Kidney (tissue), 13 donors: ENCODE measurements at regions not wholly inside any gene's neighbourhood (a gene's known extent, or its start where the extent isn't known, plus 50 kb on each side); places are given as distances from the start of the nearest gene placed in this dataset.

Experiments
- DNase-seq, 5 donors: peaks; one replicate each; pipeline ENCODE4 v3.0.0-alpha.2; 2013 to 2020
- FAIRE-seq: peaks from 2 replicates; lab custom pipeline; 2012; peaks lifted over from hg19 to GRCh38; lab: Jason Lieb, UNC
- H3K27ac ChIP-seq, 2 donors: one replicate each; pipeline ENCODE4 v1.7.0; 2013; ENCODE audit warnings: low read depth in 2 of 2, low read length in 2 of 2, inconsistent platforms in 1 of 2
- H3K27me3 ChIP-seq: one replicate; pipeline ENCODE4 v1.7.1; 2013; ENCODE audit warnings: low read length, inconsistent platforms; ENCODE audit not compliant: control insufficient read depth, insufficient read depth
- H3K36me3 ChIP-seq, 3 donors: one replicate each; pipeline versions ENCODE4 v1.7.0 to v1.7.1; 2013; ENCODE audit warnings: low read length in 3 of 3, control low read depth in 1 of 3, inconsistent platforms in 1 of 3; ENCODE audit not compliant: insufficient read depth in 3 of 3, control insufficient read depth in 2 of 3
- H3K4me1 ChIP-seq, 3 donors: one replicate each; pipeline versions ENCODE4 v1.7.0 to v1.7.1; 2013; ENCODE audit warnings: low read length in 3 of 3, inconsistent platforms in 1 of 3, low read depth in 1 of 3; ENCODE audit not compliant: control insufficient read depth in 2 of 3, insufficient read depth in 2 of 3
- H3K4me3 ChIP-seq, 3 donors: one replicate each; pipeline versions ENCODE4 v1.7.0 to v1.8.1; 2013; ENCODE audit warnings: low read length in 3 of 3, control low read depth in 1 of 3, inconsistent platforms in 1 of 3
- H3K9ac ChIP-seq, 3 donors: one replicate each; pipeline versions ENCODE4 v1.7.0 to v1.7.1; 2013; ENCODE audit warnings: low read length in 3 of 3, control low read depth in 1 of 3, inconsistent platforms in 1 of 3
- H3K9me3 ChIP-seq, 3 donors: one replicate each; pipeline versions ENCODE4 v1.7.0 to v1.7.1; 2013; ENCODE audit warnings: low read length in 3 of 3, control low read depth in 1 of 3, inconsistent platforms in 1 of 3; ENCODE audit not compliant: control insufficient read depth in 2 of 3, insufficient read depth in 1 of 3
- intact Hi-C: fragments of 100-400 bp; cut with DNase I; formaldehyde crosslinking; loops from one replicate; pipeline ENCODE4 v1.11.1; 2022
- TF ChIP-seq, protein P1 (sequence below): IDR thresholded peaks from 3 replicates; pipeline ENCODE4 v1.5.1; 2012; ENCODE audit warnings: mild to moderate bottlenecking, moderate library complexity, borderline replicate concordance; ENCODE audit not compliant: insufficient read depth; ENCODE audit errors: extremely low read depth
- donor health status: control.
- donor health status: control.
- donor health status: control.
- donor health status: control.
- donor health status: control.
- donor health status: DM: yes; HTN: yes; CAD: no.
- donor health status: Normal renal cell carcinoma (clear cell type).

DNA sequence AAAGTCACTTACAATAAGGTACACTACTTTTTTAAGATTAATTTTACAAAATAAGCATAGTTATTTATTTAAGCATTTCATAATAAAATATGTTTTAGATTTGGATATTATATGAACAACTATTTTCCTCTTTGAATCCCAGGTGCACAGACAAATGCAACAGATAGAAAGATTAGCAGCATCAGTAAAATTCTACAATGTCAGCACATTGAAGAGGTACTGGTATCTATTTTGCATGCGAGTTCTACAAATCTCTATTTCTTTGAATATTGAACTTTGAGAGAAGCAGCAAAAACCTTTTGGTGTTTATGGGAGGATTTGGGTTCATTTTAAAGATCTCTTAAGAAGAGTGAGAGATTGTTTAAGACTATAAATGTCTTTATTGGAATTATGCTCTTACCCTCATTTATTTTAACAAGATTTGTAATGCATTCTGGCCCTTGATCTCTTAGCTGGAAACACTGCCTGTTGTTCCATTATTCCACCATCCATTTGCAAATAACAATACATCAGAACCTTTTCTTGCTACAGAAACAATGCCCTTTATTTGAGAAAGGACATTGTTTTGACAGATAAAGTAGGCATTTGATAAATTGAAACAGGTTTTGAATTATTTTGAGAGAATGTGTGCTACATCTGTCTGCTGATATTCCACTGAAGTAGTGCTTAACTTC is 558.8 kb upstream of the KLHL1 start:
- Histone ChIP-seq H3K27ac (no peak overlapping the region), H3K36me3 (no peaks in the 10 kb centered on the region), H3K4me3 (no peak overlapping the region), H3K9ac (no peak overlapping the region), H3K27me3 (no peaks in the 10 kb centered on the region), H3K9me3 (no peaks in the 10 kb centered on the region), H3K4me1 (no peaks in the 10 kb centered on the region)
- TF ChIP-seq, protein P1, sequence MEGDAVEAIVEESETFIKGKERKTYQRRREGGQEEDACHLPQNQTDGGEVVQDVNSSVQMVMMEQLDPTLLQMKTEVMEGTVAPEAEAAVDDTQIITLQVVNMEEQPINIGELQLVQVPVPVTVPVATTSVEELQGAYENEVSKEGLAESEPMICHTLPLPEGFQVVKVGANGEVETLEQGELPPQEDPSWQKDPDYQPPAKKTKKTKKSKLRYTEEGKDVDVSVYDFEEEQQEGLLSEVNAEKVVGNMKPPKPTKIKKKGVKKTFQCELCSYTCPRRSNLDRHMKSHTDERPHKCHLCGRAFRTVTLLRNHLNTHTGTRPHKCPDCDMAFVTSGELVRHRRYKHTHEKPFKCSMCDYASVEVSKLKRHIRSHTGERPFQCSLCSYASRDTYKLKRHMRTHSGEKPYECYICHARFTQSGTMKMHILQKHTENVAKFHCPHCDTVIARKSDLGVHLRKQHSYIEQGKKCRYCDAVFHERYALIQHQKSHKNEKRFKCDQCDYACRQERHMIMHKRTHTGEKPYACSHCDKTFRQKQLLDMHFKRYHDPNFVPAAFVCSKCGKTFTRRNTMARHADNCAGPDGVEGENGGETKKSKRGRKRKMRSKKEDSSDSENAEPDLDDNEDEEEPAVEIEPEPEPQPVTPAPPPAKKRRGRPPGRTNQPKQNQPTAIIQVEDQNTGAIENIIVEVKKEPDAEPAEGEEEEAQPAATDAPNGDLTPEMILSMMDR = no peak
- DNase-seq (no peak), FAIRE-seq (no peak)
- intact Hi-C loops = no loop called here

DNA sequence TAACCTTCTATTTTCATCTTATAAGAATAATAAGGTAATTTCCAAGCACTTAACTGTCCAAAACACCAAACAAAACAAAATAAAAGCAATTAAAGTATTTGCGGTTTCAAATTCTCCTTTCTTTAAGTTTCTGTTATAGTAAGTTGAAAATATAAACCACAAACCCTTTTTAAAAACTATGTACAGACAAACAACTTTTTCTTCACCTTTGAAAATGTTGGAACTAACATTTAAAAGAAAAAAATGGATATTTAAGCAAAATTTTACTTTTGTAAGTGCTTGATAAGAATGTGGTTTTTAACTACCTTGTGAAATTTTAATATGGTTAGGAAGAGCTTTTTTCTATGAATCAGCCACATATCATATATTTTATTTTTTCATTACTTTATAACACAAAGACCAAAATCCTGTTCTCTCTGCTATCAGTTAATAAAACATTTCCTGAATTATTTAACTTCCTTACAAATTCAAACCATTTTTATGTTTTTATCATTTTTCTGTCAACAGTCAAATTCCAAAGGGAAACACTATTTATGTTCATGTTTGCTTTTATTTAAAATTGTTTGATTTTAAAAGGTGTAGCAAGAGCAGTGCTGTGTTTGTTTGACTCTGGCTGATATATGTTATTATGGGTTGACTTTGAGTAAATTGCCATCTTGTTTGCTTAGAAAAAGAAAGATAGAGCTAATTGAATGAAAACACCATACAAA is 554.1 kb upstream of the KLHL1 start:
- Histone ChIP-seq H3K27ac (no peak overlapping the region), H3K27me3 (no peaks in the 10 kb centered on the region), H3K9ac (no peak overlapping the region), H3K4me3 (no peak overlapping the region), H3K9me3 (no peaks in the 10 kb centered on the region), H3K4me1 (no peaks in the 10 kb centered on the region), H3K36me3 (no peaks in the 10 kb centered on the region)
- intact Hi-C loops = no loop called here
- FAIRE-seq (no peak), DNase-seq (no peak)
- TF ChIP-seq, protein P1 = no peak

DNA sequence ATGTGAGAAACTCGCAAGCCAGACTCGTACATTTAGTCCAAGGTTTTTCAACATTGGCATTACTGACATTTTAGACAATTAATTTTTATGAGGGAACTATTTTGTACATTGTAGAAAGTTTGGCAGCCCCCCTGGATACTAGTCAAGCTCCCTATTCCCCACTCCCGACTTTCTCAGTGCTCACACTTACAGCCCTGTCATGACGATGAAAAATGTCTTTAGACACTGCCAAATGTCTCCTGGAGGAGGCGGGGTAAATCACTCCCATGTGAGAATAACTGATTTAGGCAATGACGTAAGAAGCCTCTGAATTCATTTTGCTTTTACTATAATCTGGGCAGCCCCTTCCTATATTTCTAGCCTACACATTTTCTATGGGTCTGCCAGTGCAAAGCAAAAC is 535.8 kb upstream of the KLHL1 start:
- H3K27ac ChIP-seq = no peak overlapping the region
- no peaks in the 10 kb centered on the region for H3K9me3 ChIP-seq
- intact Hi-C loops = no loop called here
- H3K4me1 ChIP-seq = no peaks in the 10 kb centered on the region
- H3K27me3 ChIP-seq = no peaks in the 10 kb centered on the region
- H3K36me3 ChIP-seq = no peaks in the 10 kb centered on the region
- H3K9ac ChIP-seq = no peak overlapping the region
- DNase-seq (no peak), FAIRE-seq (no peak)
- H3K4me3 ChIP-seq = no peak overlapping the region
- TF ChIP-seq, protein P1 = no peak
